HL-60 (cell line): ENCODE measurements at regions not wholly inside any gene's neighbourhood (a gene's known extent, or its start where the extent isn't known, plus 50 kb on each side); places are given as distances from the start of the nearest gene placed in this dataset.

Experiments used
- CTCF ChIP-seq: IDR thresholded peaks from one replicate; pipeline ENCODE4 v1.5.1; 2011; ENCODE audit warnings: low read length, control low read depth, inconsistent platforms; ENCODE audit not compliant: insufficient read depth
- POLR2AphosphoS5 ChIP-seq: IDR thresholded peaks from 2 replicates; pipeline ENCODE4 v1.6.1; 2012; ENCODE audit warnings: low read depth

GRCh38 chr7:112669306-112669705, 120.9 kb downstream of the TMEM168 start:
- TF ChIP-seq CTCF: no peak
- TF ChIP-seq POLR2AphosphoS5: no peak
